Cerebellar cortex (tissue), 1 donor: ENCODE measurements at regions not wholly inside any gene's neighbourhood (a gene's known extent, or its start where the extent isn't known, plus 50 kb on each side); places are given as distances from the start of the nearest gene placed in this dataset.
"Not testable (repeated sequence)": the region's sequence is repeated elsewhere in the genome, so short reads cannot be mapped to it uniquely, and the experiment has no call there.

Source experiments
- DNase-seq: peaks from one replicate; pipeline ENCODE4 v3.0.0-alpha.2; 2015; ENCODE audit warnings: low spot score

- DNase-seq: no peak
These were observed 78.5 kb upstream of the LYZL1 start for GRCh38 chr10:29210266-29210868.

- DNase-seq: no peak
These were observed 76.3 kb upstream of the LYZL1 start for GRCh38 chr10:29212597-29212996.

GRCh38 chr10:29214551-29214950, 74.3 kb upstream of the LYZL1 start:
- no peak for DNase-seq

- no peak for DNase-seq
These were observed 71.6 kb upstream of the LYZL1 start for GRCh38 chr10:29217292-29217738.

GRCh38 chr10:29223326-29223725, 65.5 kb upstream of the LYZL1 start:
- no peak for DNase-seq

GRCh38 chr10:29224631-29225030, 64.2 kb upstream of the LYZL1 start:
- no peak for DNase-seq

GRCh38 chr10:29227201-29227600, 61.7 kb upstream of the LYZL1 start:
- DNase-seq: no peak

GRCh38 chr10:29228562-29228961, 60.3 kb upstream of the LYZL1 start:
- no peak for DNase-seq

- no peak for DNase-seq
These were observed 59.6 kb upstream of the LYZL1 start for GRCh38 chr10:29229258-29229705.

- DNase-seq: not testable (repeated sequence)
These were observed 52.0 kb upstream of the LYZL1 start for GRCh38 chr10:29236910-29237309.

GRCh38 chr10:29237786-29238185, 51.1 kb upstream of the LYZL1 start:
- peak; percentile 29 for DNase-seq

- no peak for DNase-seq
These were observed 50.2 kb upstream of the LYZL1 start for GRCh38 chr10:29238523-29239135.
